Right renal pelvis (tissue), 4 donors: ENCODE measurements at regions not wholly inside any gene's neighbourhood (a gene's known extent, or its start where the extent isn't known, plus 50 kb on each side); places are given as distances from the start of the nearest gene placed in this dataset.
"Not testable (repeated sequence)": the region's sequence is repeated elsewhere in the genome, so short reads cannot be mapped to it uniquely, and the experiment has no call there.

Experiments
- DNase-seq, 4 donors: peaks; one replicate each; pipeline ENCODE4 v3.0.0-alpha.2; 2013; ENCODE audit warnings: low read depth in 4 of 4, low spot score in 3 of 4, missing footprints in 1 of 4

DNA sequence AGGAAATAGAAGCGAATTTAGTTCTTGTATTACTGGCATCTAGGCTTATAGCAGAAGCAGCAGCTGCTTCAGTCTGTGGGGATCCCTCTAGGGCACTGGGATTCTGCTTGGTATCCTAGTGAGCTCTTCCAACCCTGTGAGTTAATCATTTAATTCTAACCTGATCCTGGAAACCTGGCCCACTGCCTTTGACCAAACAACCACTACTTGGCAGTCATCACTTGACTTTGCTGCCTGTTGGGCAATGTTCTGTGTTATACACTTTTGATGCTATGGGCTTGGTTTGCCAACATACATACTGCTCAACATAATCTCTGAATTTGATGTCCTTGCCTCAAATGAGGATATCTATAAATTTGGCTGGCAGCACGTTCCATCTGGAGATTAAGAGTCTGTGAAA is 813.4 kb downstream of the ANKRD7 start:
- DNase-seq = no peak

DNA sequence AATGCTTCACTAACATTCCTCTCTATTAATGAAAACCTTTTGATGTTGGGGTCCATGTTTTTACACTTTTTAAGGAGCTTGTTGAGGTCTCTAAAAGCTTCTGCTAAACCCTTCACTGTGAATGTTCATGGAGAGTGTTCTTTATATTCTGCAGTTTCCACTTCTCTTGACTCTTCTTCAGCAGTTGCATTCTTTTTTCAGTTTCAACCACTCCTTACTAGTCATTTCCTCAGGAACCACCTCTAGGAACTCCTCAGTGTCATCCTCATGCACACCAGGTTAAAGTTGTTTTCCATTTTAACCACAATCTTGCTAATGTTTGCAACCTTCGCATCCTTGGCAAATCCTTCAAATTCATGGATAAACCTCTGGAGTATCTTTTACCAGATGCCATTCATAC is 821.6 kb downstream of the ANKRD7 start:
- DNase-seq = no peak

DNA sequence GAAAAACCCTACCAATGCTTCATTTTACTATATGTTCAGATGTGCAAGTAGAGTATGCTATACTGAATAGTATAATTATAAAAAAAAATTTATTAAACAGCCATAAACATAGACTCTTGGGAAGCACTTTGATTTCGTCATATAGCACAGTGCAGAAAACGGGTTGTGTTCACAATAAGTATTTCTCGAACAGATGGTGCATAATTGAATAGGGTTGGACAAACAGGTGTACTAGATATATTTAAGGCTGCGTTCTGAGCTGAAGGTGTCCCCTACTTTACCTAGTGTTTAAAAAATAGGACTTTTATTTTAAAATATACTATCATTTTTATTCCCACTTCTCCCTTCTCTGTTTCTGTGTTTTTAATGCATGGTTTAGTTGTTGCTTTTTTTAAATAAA is 841.5 kb downstream of the ANKRD7 start:
- no peak for DNase-seq

DNA sequence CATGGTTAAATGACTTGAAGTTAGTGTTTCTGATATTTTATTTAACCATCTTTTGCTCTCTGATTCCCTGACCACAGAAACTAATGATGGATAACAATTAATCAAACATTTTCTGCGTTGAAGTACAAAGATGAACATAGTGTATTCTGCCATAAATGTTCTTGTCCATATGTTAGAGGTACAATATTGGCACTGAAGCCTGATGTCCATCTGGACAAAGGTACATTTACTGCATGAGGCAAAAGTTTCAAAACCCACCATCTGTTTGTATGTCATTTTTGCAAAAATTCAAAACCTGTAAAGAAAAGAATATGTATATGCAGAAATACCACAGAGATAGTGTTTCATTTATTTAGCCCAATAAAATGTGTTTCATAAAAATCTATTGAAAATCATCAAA is 861.5 kb downstream of the ANKRD7 start:
- no peak for DNase-seq

DNA sequence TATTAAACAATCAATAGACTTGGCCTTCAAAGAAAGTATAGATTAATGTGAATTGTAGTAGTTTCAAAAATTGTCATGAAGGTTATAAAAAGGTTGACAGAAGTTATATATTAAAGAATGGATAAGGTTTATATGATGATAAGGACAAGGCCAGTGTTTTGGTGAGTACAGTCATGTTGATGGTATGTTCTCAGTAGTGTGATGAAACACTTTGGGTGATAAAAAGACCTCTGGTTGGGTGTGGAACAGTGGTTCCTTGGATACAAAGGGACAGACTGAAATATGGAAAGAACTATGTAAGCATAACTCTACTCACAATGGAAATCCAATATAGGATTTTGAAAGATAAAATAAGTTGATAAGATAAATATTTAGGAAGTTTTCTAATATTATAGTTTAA is 866.3 kb downstream of the ANKRD7 start:
- no peak for DNase-seq

DNA sequence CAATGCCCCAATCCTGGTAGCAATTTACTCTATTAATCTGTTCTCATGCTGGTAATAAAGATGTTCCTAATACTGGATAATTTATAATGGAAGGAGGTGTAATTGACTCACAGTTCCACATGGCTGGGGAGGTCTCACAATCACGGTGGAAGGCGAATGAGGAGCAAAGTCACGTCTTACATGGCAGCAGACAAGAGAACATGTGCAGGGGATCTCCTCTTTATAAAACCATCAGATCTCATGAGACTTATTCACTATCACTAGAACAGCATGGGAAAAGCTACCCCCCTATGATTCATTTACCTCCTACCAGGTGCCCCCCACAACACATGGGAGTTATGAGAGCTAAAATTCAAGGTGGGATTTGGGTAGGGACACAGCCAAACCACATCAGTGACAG is 872.2 kb downstream of the ANKRD7 start:
- DNase-seq = no peak

DNA sequence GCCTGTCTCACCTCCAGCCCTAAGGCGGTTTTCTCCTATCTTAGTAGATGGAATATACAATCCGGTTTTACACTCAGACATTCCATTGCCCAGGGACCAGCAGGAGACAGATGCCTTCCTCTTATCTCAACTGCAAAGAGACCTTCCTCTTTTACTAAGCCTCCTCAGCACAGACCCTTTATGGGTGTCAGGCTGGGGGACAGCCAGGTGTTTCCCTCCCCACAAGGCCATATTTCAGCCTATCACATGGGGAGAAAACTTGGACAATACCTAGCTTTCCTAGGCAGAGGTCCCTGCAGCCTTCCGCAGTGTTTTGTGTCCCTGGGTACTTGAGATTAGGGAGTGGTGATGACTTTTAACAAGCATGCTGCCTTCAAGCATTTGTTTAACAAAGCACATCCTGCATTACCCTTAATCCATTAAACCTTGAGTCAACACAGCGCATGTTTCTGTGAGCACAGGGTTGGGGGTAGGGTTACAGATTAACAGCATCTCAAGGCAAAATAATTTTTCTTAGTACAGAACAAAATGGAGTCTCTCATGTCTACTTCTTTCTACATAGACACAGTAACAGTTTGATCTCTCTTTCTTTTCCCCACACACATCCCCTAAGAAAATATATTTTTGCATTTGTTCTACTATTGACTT is 876.2 kb downstream of the ANKRD7 start:
- not testable (repeated sequence) for DNase-seq

DNA sequence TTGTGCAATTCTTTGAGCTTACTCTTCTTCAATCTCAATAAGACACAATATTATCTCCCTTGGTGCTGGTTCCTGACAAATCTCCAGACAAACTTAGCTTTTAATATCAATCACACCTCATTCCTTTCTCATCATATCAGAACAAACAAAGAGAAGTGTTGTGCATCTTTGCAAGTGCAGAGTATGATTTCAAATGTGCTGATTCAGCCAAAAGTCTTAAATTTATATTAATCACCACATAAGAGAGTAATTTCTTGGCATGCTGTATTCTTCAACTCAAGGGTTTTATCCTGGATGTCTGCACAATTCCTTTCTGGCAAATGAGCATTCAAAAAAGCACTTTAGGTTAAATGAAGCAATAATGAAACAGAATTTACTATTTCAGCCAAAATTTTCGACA is 877.8 kb downstream of the ANKRD7 start:
- DNase-seq = no peak

DNA sequence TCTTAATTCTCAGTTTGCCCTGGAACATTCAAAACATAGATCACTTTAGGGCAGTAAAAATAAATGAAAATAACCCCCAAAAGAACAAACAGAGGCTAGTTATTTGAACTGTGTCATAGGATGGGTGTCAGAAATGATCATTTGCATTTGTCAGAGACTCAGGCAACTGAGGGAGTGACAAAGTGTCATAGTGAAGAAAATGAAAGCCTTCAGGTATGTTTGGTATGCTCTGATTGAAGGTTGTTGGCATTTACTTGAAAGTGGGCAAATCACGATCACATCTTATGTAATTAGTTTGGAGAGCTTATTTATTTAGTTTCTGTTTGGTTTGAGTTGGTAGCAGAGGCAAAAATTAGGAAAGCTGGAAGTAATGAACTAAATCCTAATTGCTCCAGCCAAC is 880.9 kb downstream of the ANKRD7 start:
- DNase-seq = no peak

DNA sequence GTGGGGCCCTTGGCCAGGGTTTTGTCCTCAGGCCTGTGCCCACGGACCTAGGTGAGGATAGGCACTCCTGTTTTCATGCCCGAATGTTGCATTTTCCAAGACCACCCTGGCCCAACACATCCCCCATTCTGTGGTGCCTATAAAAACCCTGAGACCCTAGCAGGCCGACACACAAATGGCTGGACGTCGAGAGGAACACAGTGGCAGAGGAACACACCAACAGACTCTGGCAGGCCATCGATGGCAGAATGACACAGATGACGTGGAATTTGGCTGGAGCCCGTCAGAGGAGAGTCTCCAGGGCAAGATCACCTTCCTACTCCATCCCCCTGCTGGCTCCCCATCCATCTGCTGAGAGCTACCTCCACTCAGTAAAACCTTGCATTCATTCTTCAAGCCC is 898.8 kb downstream of the ANKRD7 start:
- no peak for DNase-seq

DNA sequence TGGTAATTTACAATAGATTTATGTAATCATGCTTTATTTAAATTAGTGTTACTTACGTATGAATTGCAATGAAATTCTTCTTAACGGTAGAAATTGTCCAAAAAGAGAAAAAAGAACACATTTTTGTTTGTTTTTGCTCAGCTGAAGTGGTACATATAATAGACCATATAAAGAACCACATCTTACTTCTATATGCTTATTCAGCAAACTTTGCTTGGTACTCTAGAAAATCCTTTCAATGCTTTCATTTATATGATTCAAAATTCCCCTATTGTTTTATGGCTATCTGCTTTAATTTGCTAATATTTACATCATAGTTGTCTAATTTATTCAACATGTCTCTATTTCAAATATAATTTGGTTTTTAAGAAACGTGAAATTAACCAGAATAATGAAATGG is 903.2 kb downstream of the ANKRD7 start:
- no peak for DNase-seq

DNA sequence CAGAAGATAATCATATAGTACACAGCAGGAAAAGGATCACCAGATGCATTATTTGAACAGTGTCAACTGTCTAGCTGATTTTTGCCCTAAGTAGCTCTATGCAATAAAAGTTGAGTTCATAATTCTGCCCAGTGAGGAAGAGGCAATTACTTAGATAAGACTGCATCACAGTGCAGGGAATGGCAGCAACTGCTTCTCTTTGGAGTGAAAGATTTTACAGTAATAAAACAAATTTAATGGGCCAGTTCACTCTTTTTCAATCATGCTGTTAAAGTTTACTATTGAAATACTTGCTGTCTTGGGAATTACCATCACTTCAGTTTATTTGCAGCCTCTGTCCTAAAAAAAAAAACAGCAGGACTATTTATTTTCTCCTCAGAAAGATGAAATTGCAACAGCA is 907.9 kb downstream of the ANKRD7 start:
- DNase-seq = no peak

DNA sequence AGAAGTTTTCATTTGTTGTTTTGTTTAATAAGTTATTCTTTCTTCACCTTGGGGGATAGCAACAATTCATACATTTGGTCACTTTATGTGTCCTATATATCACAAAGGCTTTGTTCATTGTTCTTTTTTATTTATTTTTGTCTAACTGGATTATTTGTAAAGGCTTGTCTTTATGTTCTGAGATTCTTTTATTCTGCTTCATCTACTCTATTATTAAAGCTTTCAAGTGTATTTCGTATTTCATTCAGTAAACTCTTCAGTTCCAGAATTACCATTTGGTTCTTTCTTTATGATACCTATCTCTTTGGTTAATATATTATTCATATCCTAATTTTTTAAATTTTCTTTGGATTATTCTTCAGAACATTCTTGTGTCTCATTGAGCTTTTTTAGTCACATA is 942.9 kb downstream of the ANKRD7 start:
- no peak for DNase-seq

DNA sequence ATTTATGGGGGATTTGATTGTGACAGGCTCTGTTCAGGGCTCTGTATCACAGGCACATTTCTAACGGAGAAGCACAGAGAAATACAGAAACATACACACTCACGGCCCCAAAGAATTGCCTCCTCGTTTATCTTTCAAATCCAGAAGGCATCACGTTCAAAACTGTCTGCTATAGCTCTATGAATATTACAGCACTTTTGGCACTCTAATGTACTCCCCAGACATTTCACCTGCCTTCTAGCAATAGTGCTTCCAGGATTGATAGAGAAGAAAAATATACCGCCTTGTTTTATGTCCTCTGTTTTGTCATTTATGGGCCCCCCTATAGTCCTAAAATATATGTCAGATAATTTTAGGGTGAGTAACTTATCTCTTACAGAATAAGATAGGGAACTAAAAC is 947.5 kb downstream of the ANKRD7 start:
- DNase-seq = no peak

DNA sequence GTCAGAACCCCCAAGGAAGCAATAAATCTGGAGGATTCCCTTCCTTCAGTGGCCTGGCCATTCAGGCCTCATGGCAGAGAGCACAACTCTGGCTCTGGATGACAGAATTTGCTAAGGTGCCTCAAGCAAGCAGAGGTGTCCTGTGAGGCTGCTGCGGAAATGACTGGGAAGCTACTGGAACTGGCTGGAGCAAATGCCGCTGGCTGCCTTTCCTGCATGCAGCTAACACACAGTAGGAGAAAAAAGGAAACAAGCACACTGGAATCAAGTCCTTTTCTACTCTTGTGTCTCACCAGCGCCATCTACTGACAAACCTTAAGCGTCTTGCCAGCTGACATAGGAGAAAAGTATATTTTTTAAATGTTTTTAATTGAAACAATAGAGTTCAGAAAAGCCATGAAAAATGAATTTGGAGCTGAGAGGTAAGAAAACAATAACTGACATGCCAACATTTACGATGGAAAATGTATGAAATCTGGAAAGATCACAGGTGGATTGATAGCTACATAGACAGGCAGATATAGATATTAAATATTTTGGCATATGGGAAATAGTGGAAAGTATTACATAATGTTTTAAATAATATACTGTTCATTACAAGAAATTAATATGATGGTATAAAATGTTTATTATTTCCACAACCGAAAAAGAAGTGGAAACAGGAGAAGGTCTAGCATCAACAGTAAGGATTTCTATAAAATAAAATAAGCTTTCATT is 951.6 kb downstream of the ANKRD7 start:
- DNase-seq = peak; percentile 52 to 62 (median 60)

DNA sequence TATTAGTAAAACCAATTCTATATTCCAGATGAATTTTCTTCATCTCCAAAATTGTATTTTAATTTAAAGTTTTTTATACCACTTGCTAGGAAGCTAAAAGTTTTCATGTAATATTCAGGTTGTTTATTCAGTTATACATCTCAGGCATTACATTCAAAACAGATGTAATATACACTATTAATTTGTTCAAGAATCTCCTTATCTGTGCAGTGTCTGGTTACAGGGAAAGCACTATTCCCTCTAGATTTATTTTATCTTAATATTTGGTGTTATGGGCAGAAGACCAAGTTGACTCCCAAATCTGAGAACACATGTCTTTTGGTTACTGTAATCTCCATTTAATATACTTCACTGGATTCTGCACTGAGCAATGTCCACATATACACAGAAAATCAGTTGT is 953.4 kb downstream of the ANKRD7 start:
- DNase-seq = no peak

DNA sequence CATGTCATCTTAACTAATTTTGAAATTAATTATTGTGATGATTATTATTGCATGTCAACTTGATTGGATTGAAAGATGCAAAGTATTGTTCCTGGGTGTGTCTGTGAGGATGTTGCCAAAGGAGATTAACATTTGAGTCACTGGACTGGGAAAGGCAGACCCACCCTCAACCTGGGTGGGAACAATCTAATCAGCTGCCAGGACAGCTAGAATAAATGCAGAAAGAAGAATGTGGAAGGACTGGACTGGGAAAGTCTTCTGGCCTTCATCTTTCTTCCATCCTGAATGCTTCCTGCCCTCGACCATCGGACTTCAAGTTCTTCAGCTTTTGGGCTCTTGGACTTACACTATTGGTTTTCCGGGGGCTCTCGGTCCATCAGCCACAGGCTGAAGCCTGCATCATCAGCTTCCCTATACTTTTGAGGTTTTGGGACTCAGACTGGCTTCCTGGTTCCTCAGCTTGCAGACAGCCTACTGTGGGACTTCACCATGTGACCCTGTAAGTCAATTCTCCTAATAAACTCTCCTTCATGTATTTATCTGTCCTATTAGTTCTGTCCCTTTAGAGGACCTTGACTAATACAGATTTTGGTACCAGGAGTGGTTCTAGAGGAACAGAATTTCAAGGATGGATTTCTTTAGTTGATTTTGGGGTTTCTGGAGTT is 959.8 kb downstream of the ANKRD7 start:
- no peak for DNase-seq

DNA sequence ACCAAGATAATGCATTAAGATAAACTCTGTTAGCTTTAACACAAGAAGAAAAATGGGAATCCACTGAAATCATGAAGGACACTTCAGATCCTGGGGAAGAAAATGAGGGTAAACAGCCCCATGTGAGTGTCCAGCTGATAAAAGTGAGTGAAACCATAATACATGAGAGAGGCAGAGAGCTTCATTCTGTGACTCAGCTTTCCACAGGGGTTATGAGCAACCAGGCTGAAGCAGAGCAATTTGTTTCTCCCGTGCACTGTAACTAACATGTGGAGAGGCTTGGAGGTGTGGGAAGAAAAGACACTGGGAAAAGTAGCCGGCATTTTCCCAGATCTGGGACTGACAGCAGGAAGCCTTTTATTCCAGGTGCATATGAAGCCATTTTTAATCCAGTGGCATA is 971.7 kb downstream of the ANKRD7 start:
- no peak for DNase-seq

DNA sequence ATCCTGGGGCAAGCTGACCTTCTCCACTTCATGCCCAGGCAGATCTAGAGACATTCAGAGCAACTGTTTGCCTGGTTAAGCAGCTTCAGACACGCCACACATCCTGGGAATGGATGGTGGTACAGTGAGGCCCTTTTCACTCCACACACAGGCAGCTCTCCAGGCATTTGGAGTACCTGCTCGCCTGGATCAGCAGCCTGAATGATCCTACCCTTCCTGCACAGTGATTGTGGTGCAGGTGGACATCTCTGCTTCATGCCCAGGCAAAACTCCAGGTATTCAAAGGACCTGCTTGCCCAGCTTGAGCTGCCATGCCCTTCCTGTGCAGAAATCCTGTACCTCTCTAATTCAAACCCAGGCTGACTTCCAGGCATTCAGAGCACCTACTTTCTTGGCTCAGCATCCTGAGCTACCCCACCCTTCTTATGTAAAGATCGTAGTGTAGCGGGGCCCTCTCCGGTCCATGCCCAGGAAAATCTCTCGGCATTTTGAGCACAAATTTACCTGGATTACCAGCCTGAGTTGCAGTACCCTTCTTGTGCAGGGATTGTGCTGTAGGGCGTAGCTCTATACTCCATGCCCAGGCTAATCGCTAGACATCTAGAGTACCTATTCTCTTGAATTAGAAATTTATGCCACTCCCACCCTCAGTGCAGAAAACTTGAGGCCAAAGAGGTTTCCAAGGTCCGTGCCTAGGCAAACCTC is 972.8 kb downstream of the ANKRD7 start:
- no peak for DNase-seq

DNA sequence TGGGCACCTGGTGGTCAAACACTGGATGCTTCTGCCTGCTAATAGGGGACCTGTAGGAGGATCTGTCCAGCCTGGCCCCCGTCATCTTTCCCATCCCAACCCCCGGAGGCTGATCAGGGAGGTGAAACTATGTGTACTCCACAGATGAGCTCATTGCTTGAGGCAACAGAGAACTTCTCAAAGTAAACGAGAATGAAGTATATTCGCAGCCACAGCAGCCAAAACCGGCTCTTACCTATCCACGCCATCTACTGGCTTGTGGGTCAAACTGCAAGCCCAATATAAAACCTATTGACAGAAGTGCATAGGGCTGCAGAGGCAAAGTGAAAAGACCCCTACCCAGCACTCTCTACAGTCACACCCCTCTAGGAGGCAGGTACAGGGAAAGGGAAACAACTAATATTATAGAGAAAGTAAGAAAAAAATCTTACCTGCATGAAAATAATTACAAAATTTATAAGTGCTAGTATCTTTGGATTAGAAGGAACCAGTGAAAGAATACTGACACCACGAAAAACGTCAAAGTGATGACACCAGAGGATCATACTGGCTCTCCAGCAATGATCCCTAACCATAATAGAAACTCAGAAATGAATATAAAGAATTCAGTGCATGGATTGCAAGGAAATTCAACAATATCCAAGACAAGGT is 973.5 kb downstream of the ANKRD7 start:
- DNase-seq = peak in 1 of 4 donors; percentile 16

DNA sequence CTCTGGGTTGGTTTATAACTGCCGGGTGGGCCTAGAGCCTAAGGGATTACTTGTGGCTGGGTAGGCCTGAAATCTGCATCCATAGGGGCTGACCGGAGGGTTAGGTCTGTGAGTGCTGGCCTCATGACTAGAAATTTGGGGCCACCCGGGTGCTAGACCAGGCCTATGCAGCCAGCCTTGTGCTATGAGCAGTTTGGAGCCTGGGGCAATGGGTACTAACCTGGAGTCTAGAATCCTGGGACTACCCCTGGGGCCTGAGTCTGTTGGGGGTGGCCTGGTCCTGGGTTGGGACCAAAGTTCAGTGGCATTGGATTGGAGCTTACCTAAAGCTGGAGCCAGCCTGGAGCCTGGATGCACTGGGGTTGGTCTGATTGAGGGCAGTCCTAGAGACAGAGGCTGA is 995.2 kb downstream of the ANKRD7 start:
- DNase-seq = no peak
